ENCODE measurements at regions not wholly inside any gene's neighbourhood (a gene's known extent, or its start where the extent isn't known, plus 50 kb on each side); places are given as distances from the start of the nearest gene placed in this dataset.

- DNase-seq, result no peak
These were observed 485.3 kb downstream of the CBLN2 start for GRCh38 chr18:72058851-72059250.

GRCh38 chr18:72056171-72056570 is 488.0 kb downstream of the CBLN2 start:
- DNase-seq, result no peak

GRCh38 chr18:72041313-72042032 is 502.7 kb downstream of the CBLN2 start:
- DNase-seq, result no peak

- DNase-seq, result no peak
These were observed 530.7 kb downstream of the CBLN2 start for GRCh38 chr18:72013427-72013850.

- DNase-seq, result no peak
These were observed 545.5 kb downstream of the CBLN2 start for GRCh38 chr18:71998547-71999097.

GRCh38 chr18:71995904-71996465 is 548.2 kb downstream of the CBLN2 start:
- DNase-seq, result no peak

GRCh38 chr18:71994273-71994672 is 549.9 kb downstream of the CBLN2 start:
- DNase-seq, result no peak

- no peak for DNase-seq
These were observed 554.5 kb downstream of the CBLN2 start for GRCh38 chr18:71989616-71990015.

DNA sequence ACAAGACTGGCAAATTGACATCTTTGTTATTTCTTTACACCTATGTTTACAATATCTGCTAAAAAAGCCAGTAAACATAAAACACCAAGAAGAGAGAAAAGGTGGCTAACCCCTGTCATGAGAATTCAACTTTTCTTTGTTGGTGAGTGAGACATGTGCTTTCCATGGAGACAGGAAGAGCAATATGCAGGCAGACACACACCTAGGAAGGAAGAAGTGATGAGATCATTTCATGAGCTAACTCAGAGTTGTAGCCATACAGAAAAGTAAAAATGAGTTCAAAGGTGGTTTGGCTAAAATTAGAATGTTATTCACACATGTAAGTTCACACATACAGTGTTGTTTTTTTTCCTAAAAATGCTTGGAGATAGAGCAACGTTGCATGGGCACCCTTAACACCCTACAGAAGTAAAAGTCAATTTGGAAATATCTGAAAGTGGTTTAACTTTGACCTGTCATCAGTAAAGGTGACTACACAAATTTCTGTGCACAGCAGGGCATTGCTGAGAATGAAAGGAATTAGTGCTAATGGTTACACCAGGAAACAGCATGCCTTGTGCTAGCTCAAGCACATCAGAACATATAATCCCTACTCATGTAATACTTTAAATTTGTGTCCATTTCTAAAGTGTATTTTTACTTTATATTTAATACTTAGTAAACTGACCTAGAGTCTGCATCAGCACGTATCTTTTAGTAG is 557.6 kb downstream of the CBLN2 start:
- DNase-seq, result no peak

DNA sequence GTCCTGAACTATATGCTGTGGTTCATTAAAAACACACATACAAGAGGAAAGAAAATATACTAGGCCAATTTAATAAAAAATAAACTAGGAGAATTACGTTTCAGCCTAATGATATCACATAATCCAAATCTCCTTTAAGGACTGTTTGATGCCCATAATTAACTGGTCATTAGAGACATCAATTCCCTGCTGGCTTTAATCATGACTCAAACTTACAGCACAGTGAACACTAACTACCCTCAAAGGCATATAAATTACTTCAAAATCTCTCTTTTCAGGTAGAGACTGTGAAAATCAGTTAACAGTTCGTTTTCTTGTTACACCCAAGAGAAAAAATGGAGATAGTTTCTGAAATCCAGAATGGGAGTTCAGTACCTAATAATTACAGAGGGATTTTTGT is 567.4 kb downstream of the CBLN2 start:
- DNase-seq, result no peak

DNA sequence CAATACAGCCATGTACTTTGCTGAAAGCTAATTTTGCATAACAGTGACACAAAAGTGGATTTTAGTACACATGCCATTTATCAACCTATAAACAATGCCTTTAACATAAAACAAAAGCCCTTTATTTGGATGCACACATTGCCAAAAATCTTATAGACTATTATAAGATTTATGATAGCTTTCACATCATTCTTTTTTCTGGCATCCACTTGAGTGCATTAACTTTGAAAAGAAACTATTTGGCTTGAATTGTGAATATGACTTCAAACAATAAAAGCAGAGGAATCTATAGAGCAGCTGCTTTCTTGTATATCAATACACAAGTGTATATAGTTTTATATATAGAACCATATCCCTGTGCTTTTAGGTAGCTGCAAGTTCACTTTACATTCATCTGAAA is 577.4 kb downstream of the CBLN2 start:
- no peak for DNase-seq

GRCh38 chr18:71958605-71959004 is 585.5 kb downstream of the CBLN2 start:
- no peak for DNase-seq

GRCh38 chr18:71951001-71951400 is 593.1 kb downstream of the CBLN2 start:
- DNase-seq, result no peak

DNA sequence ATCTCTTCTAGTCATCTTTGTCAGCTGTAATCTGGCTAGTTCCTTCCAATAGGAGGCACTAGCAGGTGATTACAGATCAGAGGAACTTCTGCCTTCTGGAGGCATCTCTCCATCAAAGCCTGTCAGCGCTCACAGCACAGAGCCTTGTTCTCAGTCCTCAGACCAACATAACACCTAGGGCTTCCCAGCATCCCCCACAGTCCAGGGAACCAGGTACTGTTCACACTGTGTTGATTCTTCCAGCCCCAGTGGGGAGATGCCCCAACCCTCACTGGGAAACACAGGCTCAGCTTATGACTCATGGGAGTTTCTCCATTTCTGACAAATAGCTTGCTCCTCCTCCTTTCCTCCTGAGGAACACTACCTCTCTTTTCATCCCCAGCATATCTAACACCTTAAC is 601.7 kb downstream of the CBLN2 start:
- DNase-seq, result no peak

DNA sequence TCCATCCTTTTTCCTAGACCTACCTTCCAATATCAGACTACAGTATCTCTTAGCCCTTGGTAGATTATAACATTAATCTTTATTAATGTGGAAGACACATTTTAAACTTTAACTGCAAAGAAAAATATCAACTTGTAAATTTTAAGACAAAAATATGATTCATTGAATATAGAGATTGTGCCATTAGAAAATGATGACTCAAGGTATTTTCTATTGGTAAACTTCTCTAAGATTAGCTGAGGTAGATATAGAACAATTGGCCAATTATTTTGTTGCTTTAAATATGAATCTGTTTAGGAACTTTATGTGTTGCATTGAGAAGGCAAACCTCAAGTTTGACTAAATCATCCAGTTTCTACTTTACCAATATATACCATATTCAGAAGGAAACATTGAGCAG is 604.7 kb downstream of the CBLN2 start:
- no peak for DNase-seq

DNA sequence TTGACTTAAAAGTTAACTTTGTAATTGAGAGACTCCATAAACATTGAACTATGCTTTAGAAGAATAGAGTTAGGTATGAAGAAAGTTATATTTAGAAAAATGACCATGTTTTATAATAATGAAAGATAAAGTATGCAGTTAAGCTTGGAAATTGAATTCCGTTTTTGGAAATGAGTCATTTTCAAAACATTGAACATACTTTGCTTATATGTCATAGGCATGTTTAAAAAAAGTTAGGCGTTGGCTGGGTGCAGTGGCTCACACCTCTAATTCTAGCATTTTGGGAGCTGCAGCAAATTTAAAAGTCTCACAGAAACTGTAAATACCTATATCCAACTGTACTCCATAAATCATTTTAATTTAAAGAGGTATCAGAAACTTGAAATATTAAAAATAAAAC is 607.4 kb downstream of the CBLN2 start:
- no peak for DNase-seq

DNA sequence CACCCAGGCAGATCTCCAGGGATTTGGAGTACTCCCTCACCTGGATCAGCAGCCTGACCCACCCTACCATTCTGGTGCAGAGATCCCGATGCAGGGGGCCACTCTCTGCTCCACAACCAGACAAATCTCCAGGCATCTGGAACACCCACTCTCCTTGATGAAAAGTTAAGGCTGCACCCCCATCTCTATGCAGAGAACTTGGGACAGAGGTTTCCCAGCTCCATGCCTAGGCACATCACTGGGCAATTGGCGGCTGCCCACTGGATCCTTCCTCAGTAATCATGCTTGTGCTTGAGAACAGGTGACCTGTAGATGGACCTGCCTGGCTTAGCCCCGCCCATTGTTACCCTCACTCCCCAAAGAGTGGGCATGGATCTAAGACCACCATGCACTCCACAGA is 624.9 kb downstream of the CBLN2 start:
- no peak for DNase-seq

GRCh38 chr18:71913641-71914040 is 630.5 kb downstream of the CBLN2 start:
- DNase-seq, result no peak

DNA sequence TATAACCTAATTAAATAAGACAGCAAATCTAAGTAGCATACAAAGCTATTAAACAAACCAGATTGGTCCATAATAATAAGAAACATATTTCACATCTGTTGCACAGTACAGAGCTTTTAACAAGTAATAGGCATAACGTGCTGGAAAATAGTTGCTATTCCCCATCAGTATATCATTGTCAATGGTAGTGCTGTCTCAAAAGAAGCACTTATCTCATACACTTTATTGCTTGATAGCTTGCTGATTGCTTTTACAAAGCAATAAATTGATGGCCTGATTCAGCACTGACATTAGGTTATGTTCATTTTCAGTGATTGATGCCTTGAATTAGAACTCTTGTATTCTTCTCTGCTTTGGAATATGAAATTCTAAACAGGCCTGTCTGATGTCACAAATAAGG is 641.7 kb downstream of the CBLN2 start:
- DNase-seq, result no peak

DNA sequence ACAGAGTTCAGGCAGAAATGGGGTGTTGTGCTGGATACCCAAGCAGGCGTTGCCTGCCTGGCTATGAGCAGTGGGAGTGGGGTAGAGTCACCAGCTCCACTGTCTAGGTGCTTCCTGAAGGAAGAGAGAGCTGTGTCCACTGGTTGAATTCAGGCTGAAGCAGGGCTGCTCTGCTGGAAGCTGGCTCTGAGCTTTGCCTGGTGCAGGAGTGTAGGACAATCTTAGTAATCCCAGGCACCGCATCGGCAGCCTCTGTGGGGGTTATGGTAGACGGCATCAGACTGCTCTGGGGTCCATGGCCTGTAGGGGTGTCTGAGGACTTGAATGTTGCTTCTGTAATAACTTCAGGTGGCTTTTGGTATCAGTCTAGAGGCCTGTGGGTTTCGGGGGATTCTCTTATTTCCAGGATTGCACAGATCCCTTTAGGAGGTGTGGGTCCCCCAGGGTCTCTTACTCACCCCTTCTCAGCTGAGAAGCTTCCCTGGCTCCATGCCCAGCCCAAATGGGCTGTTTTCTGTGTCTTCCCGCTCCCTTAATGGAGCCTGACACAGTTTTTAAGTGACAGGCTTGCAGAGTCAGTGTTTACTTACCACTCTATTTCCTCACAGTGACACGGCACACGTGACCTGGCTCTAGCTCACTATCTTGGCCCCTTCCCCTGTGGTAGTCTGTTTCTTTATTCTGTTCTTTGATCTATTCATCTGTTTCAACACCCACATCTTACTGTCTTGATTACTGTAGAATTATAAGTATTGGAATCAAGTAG is 644.3 kb downstream of the CBLN2 start:
- DNase-seq, result no peak

DNA sequence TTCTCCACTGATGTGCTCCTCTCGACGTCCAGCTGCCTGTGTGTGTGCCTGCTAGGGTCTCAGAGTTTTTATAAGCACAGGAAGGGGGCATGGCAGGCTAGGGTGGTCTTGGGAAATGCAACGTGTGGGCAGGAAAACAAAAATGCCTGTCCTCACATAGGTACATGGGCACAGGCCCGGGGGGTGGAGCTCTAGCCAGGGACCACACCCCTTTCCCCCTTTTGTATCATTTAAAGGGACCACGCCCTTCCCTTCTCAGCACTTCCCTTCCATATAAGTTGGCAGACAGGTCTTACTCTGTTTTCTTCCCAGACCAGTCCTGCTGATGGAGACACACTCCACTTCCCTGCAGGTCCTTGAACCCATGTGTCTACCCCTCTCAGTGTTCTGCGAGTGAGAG is 645.0 kb downstream of the CBLN2 start:
- DNase-seq, result no peak

DNA sequence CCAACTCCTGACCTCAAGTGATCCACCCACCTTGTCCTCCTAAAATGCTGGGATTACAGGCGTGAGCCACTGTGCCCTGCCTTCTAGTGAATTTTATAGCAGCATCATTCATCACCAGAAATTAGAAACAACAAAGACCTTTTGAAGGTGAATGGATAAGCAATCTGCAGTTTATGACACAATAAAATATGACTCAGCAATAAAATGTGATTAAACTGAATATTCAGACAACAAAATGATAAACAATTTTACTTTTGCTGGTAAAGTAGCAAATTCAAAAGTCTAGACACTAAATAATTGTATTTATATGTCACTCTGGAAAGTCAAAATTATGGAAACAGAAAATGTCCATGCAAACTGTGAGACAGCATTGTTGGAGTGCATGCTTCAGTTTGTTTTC is 656.6 kb downstream of the CBLN2 start:
- DNase-seq, result no peak

GRCh38 chr18:71878226-71878625 is 665.9 kb downstream of the CBLN2 start:
- no peak for DNase-seq

Data from stimulated activated CD4-positive, alpha-beta T cell treated with anti-CD3 and anti-CD28 coated beads, Interleukin-4, amount 100 ng/mL, for 1 hour (primary cell).